Colonic mucosa (tissue), 4 donors: ENCODE measurements at regions not wholly inside any gene's neighbourhood (a gene's known extent, or its start where the extent isn't known, plus 50 kb on each side); places are given as distances from the start of the nearest gene placed in this dataset.

Experiments
- DNase-seq: peaks from one replicate; pipeline ENCODE4 v3.0.0-alpha.2; 2020
- H3K27ac ChIP-seq: fragments of 200-600 bp; one replicate; pipeline ENCODE4 v1.8.0; 2021
- H3K27me3 ChIP-seq: fragments of 200-600 bp; one replicate; pipeline ENCODE4 v1.8.0; 2021
- H3K36me3 ChIP-seq: fragments of 200-600 bp; one replicate; pipeline ENCODE4 v1.8.0; 2021
- H3K4me1 ChIP-seq: fragments of 200-600 bp; one replicate; pipeline ENCODE4 v1.8.0; 2021; ENCODE audit warnings: mild to moderate bottlenecking
- H3K4me3 ChIP-seq: fragments of 200-600 bp; one replicate; pipeline ENCODE4 v1.8.0; 2021
- H3K9ac ChIP-seq, 2 donors: one replicate each; pipeline ENCODE4 v1.7.0; 2013; ENCODE audit warnings: control low read depth in 2 of 2, low read depth in 2 of 2, low read length in 2 of 2
- H3K9me3 ChIP-seq: fragments of 200-600 bp; one replicate; pipeline ENCODE4 v1.8.0; 2021
- CTCF ChIP-seq: fragments of 200-600 bp; IDR thresholded peaks from one replicate; pipeline ENCODE4 v1.8.0; 2022; ENCODE audit warnings: antibody characterized with exemption, mild to moderate bottlenecking
- intact Hi-C: fragments of 100-400 bp; cut with DNase I; formaldehyde crosslinking; loops from one replicate; pipeline ENCODE4 v1.14.1; 2022
- donor health status: healthy.
- donor health status: DM: no; HTN: no; CAD: no.
- donor health status: DM: no; HTN: no; CAD: no.

- H3K27ac ChIP-seq: no peak overlapping the region
- no peak for DNase-seq
Observed at GRCh38 chr17:33967608-33968349, 287.3 kb upstream of the CCL2 start.

GRCh38 chr17:33968350-33969044 is 286.6 kb upstream of the CCL2 start:
- Histone ChIP-seq H3K27me3 (no peaks in the 10 kb centered on the region), H3K9me3 (no peaks in the 10 kb centered on the region), H3K27ac (no peak overlapping the region), H3K9ac (no peak overlapping the region), H3K4me3 (no peak overlapping the region), H3K36me3 (no peaks in the 10 kb centered on the region), H3K4me1 (no peaks in the 10 kb centered on the region)
- DNase-seq: no peak
- intact Hi-C loops: no loop called here
- TF ChIP-seq CTCF: no peak

More at GRCh38 chr17:33967608-33968349, 287.3 kb upstream of the CCL2 start:
- Histone ChIP-seq H3K27me3 (no peaks in the 10 kb centered on the region), H3K4me1 (no peaks in the 10 kb centered on the region), H3K9ac (no peak overlapping the region), H3K9me3 (no peaks in the 10 kb centered on the region), H3K4me3 (no peak overlapping the region), H3K36me3 (no peaks in the 10 kb centered on the region)
- intact Hi-C loops: no loop called here
- TF ChIP-seq CTCF: no peak

- H3K27me3 ChIP-seq: no peaks in the 10 kb centered on the region
- DNase-seq: no peak
- TF ChIP-seq CTCF: no peak
- no peaks in the 10 kb centered on the region for H3K9me3 ChIP-seq
- intact Hi-C loops: no loop called here
- H3K36me3 ChIP-seq: no peaks in the 10 kb centered on the region
- H3K4me3 ChIP-seq: no peak overlapping the region
- H3K9ac ChIP-seq: no peak overlapping the region
- no peaks in the 10 kb centered on the region for H3K4me1 ChIP-seq
- no peak overlapping the region for H3K27ac ChIP-seq
Observed at GRCh38 chr17:33970279-33970678, 284.8 kb upstream of the CCL2 start.

GRCh38 chr17:33972763-33973162 is 282.3 kb upstream of the CCL2 start:
- intact Hi-C loops: no loop called here
- Histone ChIP-seq H3K27me3 (no peaks in the 10 kb centered on the region), H3K27ac (no peak overlapping the region), H3K4me1 (no peaks in the 10 kb centered on the region), H3K9ac (no peak overlapping the region), H3K4me3 (no peak overlapping the region), H3K36me3 (no peaks in the 10 kb centered on the region), H3K9me3 (no peaks in the 10 kb centered on the region)
- TF ChIP-seq CTCF: no peak
- no peak for DNase-seq

GRCh38 chr17:33973491-33973890 is 281.6 kb upstream of the CCL2 start:
- DNase-seq: no peak
- no peak for TF ChIP-seq CTCF

More at GRCh38 chr17:33973491-33973890, 281.6 kb upstream of the CCL2 start:
- H3K27me3 ChIP-seq: no peaks in the 10 kb centered on the region
- H3K9ac ChIP-seq: no peak overlapping the region
- H3K4me3 ChIP-seq: no peak overlapping the region
- H3K27ac ChIP-seq: no peak overlapping the region
- no peaks in the 10 kb centered on the region for H3K9me3 ChIP-seq
- H3K4me1 ChIP-seq: no peaks in the 10 kb centered on the region
- intact Hi-C loops: no loop called here
- H3K36me3 ChIP-seq: no peaks in the 10 kb centered on the region
